Transverse colon (tissue), 4 donors: ENCODE measurements at regions not wholly inside any gene's neighbourhood (a gene's known extent, or its start where the extent isn't known, plus 50 kb on each side); places are given as distances from the start of the nearest gene placed in this dataset.

Experiments
- DNase-seq: peaks from one replicate; pipeline ENCODE4 v3.0.0-alpha.2; 2019
- H3K27ac ChIP-seq, 4 donors: fragments of 200-600 bp; sonication (generic); 2 replicates each; pipeline ENCODE4 v1.5.1; 2016 to 2018; ENCODE audit warnings: inconsistent platforms in 4 of 4
- H3K27me3 ChIP-seq: fragments of 200-600 bp; sonication (generic); 2 replicates; pipeline ENCODE4 v1.5.1; 2017; ENCODE audit warnings: inconsistent platforms
- H3K36me3 ChIP-seq, 4 donors: fragments of 200-600 bp; sonication (generic); 2 replicates each; pipeline ENCODE4 v1.5.1; 2017 to 2019; ENCODE audit warnings: inconsistent platforms in 4 of 4
- H3K4me1 ChIP-seq, 4 donors: fragments of 200-600 bp; sonication (generic); 2 replicates each; pipeline ENCODE4 v1.5.1; 2017 to 2020; ENCODE audit warnings: inconsistent platforms in 4 of 4
- H3K4me3 ChIP-seq, 4 donors: fragments of 200-600 bp; sonication (generic); 1 replicate in 1 of 4; 2 replicates in 3 of 4; pipeline versions ENCODE4 v1.5.1 to v1.6.1; 2017 to 2019; ENCODE audit warnings: inconsistent platforms in 4 of 4
- H3K9me3 ChIP-seq, 2 donors: fragments of 200-600 bp; sonication (generic); 2 replicates each; pipeline ENCODE4 v1.5.1; 2017 to 2019; ENCODE audit warnings: inconsistent platforms in 2 of 2
- CTCF ChIP-seq, 5 experiments: fragments of 200-600 bp in 3 of 5; fragments of 450-650 bp in 2 of 5; sonication (generic) in 3 of 5; IDR thresholded peaks; 1 replicate in 2 of 5; 2 replicates in 3 of 5; pipeline ENCODE4 v1.5.1; 2016 to 2017; ENCODE audit warnings: antibody characterized with exemption in 5 of 5, inconsistent platforms in 3 of 5, mild to moderate bottlenecking in 2 of 5, moderate library complexity in 1 of 5
- EP300 ChIP-seq: sonication (generic); formaldehyde crosslinking; IDR thresholded peaks from one replicate; pipeline ENCODE4 v1.6.1; 2017; ENCODE audit warnings: antibody characterized with exemption, low read depth
- POLR2A ChIP-seq: fragments of 450-650 bp; IDR thresholded peaks from one replicate; pipeline ENCODE4 v1.6.1; 2016; ENCODE audit warnings: antibody characterized with exemption, mild to moderate bottlenecking, moderate library complexity
- POLR2AphosphoS5 ChIP-seq, 3 donors: sonication (generic); formaldehyde crosslinking; IDR thresholded peaks; one replicate each; pipeline ENCODE4 v1.6.1; 2016; ENCODE audit warnings: antibody characterized with exemption in 3 of 3
- WGBS, 2 donors: methylation state at CpG; one replicate each; pipeline ENCODE4 v1.1.5; 2018; ENCODE audit warnings: low coverage in 1 of 2; 5-methylcytosine and 5-hydroxymethylcytosine counted together
- in situ Hi-C, 4 donors: fragments of 200-750 bp; cut with MboI; loops; one replicate each; pipeline versions ENCODE4 v1.15.0 to v1.15.1; 2017; ENCODE audit warnings: low sequenced_read_pairs in 3 of 4, low pct_ligation_motif_present in 1 of 4, low pct_unique_long_range_greater_than_20kb in 1 of 4
- intact Hi-C: fragments of 100-400 bp; cut with DNase I; formaldehyde crosslinking; loops from one replicate; pipeline ENCODE4 v1.15.1; 2023; ENCODE audit warnings: low total_unique reads

- H3K27ac ChIP-seq, result no peak overlapping the region
- in situ Hi-C loops (no loop called here), intact Hi-C loops (no loop called here)
- no peaks in the 10 kb centered on the region for H3K27me3 ChIP-seq
- H3K9me3 ChIP-seq, result no peaks in the 10 kb centered on the region
- TF ChIP-seq EP300 (no peak), CTCF (IDR thresholded peaks at IDR 0.05) (no peak), POLR2AphosphoS5 (IDR thresholded peaks at IDR 0.05) (no peak), POLR2A (no peak)
- no peak overlapping the region for H3K4me3 ChIP-seq
- 82 to 85% methylated on average over 9 to 10 of the region's 10 CpGs for WGBS, 2 donors
- no peak for DNase-seq
- H3K4me1 ChIP-seq, result no peaks in the 10 kb centered on the region
- H3K36me3 ChIP-seq, result peaks cover 0 to 5% (median 0%) of the 10 kb centered on the region in 4 donors
These were observed 95.1 kb downstream of the SIPA1L2 start for GRCh38 chr1:232534552-232535517.

GRCh38 chr1:232533328-232533727, 96.6 kb downstream of the SIPA1L2 start:
- Histone ChIP-seq H3K9me3 (no peaks in the 10 kb centered on the region), H3K27me3 (no peaks in the 10 kb centered on the region), H3K4me3 (no peak overlapping the region), H3K36me3 (peaks cover 0 to 5% (median 0%) of the 10 kb centered on the region in 4 donors), H3K4me1 (no peaks in the 10 kb centered on the region), H3K27ac (no peak overlapping the region)
- 89% methylated on average over 1 of the region's 1 CpG; no CpG with 5 or more reads in 1 of the 2 donors for WGBS, 2 donors
- TF ChIP-seq POLR2A, result no peak
- no peak for TF ChIP-seq POLR2AphosphoS5 (IDR thresholded peaks at IDR 0.05)
- TF ChIP-seq EP300, result no peak
- no peak for TF ChIP-seq CTCF (IDR thresholded peaks at IDR 0.05)
- DNase-seq, result no peak
- intact Hi-C loops, result no loop called here
- in situ Hi-C loops, result no loop called here

- no peak overlapping the region for H3K27ac ChIP-seq
- in situ Hi-C loops, result no loop called here
- H3K36me3 ChIP-seq, result peaks cover 0 to 5% (median 0%) of the 10 kb centered on the region in 4 donors
- no peaks in the 10 kb centered on the region for H3K27me3 ChIP-seq
- 83 to 92% methylated on average over 1 to 2 of the region's 2 CpGs for WGBS, 2 donors
- no peak overlapping the region for H3K4me3 ChIP-seq
- intact Hi-C loops, result no loop called here
- no peaks in the 10 kb centered on the region for H3K4me1 ChIP-seq
- no peaks in the 10 kb centered on the region for H3K9me3 ChIP-seq
- TF ChIP-seq EP300, result no peak
- TF ChIP-seq POLR2AphosphoS5 (IDR thresholded peaks at IDR 0.05), result no peak
- TF ChIP-seq CTCF (IDR thresholded peaks at IDR 0.05), result no peak
- no peak for TF ChIP-seq POLR2A
- no peak for DNase-seq
These were observed 97.0 kb downstream of the SIPA1L2 start for GRCh38 chr1:232532901-232533300.

- Histone ChIP-seq H3K9me3 (no peaks in the 10 kb centered on the region), H3K27me3 (no peaks in the 10 kb centered on the region), H3K36me3 (peaks cover 0 to 5% (median 0%) of the 10 kb centered on the region in 4 donors), H3K27ac (no peak overlapping the region), H3K4me3 (no peak overlapping the region), H3K4me1 (peaks cover 0 to 5% (median 0%) of the 10 kb centered on the region in 4 donors)
- DNase-seq, result no peak
- intact Hi-C loops (no loop called here), in situ Hi-C loops (no loop called here)
- 79 to 89% methylated on average over 3 of the region's 3 CpGs for WGBS, 2 donors
- TF ChIP-seq POLR2A (no peak), EP300 (no peak), CTCF (IDR thresholded peaks at IDR 0.05) (no peak)
These were observed 98.6 kb downstream of the SIPA1L2 start for GRCh38 chr1:232531291-232531690.
